ENCODE measurements at regions not wholly inside any gene's neighbourhood (a gene's known extent, or its start where the extent isn't known, plus 50 kb on each side); places are given as distances from the start of the nearest gene placed in this dataset.

- in situ Hi-C loops (cut with MboI; ENCODE audit: low sequenced_read_pairs in 4 of 4) = no loop called here
- no peak for ATAC-seq
- Histone ChIP-seq H3K4me3 (no peak overlapping the region), H3K27ac (no peak overlapping the region), H3K36me3 (no peaks in the 10 kb centered on the region), H3K9me3 (no peaks in the 10 kb centered on the region), H3K27me3 (no peaks in the 10 kb centered on the region), H3K4me1 (no peaks in the 10 kb centered on the region)
- intact Hi-C loops (cut with DNase I; ENCODE audit: low total_unique reads) = no loop called here
- TF ChIP-seq POLR2A (IDR thresholded peaks at IDR 0.05) (no peak), CTCF (IDR thresholded peaks at IDR 0.05 in 4 of 5, conservative IDR thresholded peaks at IDR 0.05 in 1 of 5) (no peak)
- no peak for DNase-seq
Observed at GRCh38 chr20:24890286-24890685, 58.8 kb upstream of the CST7 start.

GRCh38 chr20:24891546-24892393 is 57.3 kb upstream of the CST7 start:
- no peak overlapping the region for H3K4me3 ChIP-seq
- no peaks in the 10 kb centered on the region for H3K27me3 ChIP-seq
- in situ Hi-C loops (cut with MboI; ENCODE audit: low sequenced_read_pairs in 4 of 4) (no loop called here), intact Hi-C loops (cut with DNase I; ENCODE audit: low total_unique reads) (no loop called here)
- no peaks in the 10 kb centered on the region for H3K36me3 ChIP-seq
- H3K4me1 ChIP-seq = no peaks in the 10 kb centered on the region
- TF ChIP-seq POLR2A (IDR thresholded peaks at IDR 0.05) (no peak), CTCF (IDR thresholded peaks at IDR 0.05 in 4 of 5, conservative IDR thresholded peaks at IDR 0.05 in 1 of 5) (no peak)
- DNase-seq (no peak), ATAC-seq (no peak)
- no peaks in the 10 kb centered on the region for H3K9me3 ChIP-seq
- H3K27ac ChIP-seq = no peak overlapping the region

- no peaks in the 10 kb centered on the region for H3K27me3 ChIP-seq
- no peaks in the 10 kb centered on the region for H3K4me1 ChIP-seq
- ATAC-seq (no peak), DNase-seq (no peak)
- TF ChIP-seq POLR2A (IDR thresholded peaks at IDR 0.05) = no peak
- TF ChIP-seq CTCF (IDR thresholded peaks at IDR 0.05 in 4 of 5, conservative IDR thresholded peaks at IDR 0.05 in 1 of 5) = no peak
- in situ Hi-C loops (cut with MboI; ENCODE audit: low sequenced_read_pairs in 4 of 4) (no loop called here), intact Hi-C loops (cut with DNase I; ENCODE audit: low total_unique reads) (no loop called here)
- no peak overlapping the region for H3K27ac ChIP-seq
- no peaks in the 10 kb centered on the region for H3K9me3 ChIP-seq
- H3K36me3 ChIP-seq = no peaks in the 10 kb centered on the region
- no peak overlapping the region for H3K4me3 ChIP-seq
Observed at GRCh38 chr20:24892522-24892921, 56.5 kb upstream of the CST7 start.

GRCh38 chr20:24892931-24893330 is 56.1 kb upstream of the CST7 start:
- ATAC-seq = no peak
- no peaks in the 10 kb centered on the region for H3K4me1 ChIP-seq
- H3K27ac ChIP-seq = no peak overlapping the region
- H3K36me3 ChIP-seq = no peaks in the 10 kb centered on the region
- H3K27me3 ChIP-seq = no peaks in the 10 kb centered on the region
- in situ Hi-C loops (cut with MboI; ENCODE audit: low sequenced_read_pairs in 4 of 4) (no loop called here), intact Hi-C loops (cut with DNase I; ENCODE audit: low total_unique reads) (no loop called here)
- TF ChIP-seq CTCF (IDR thresholded peaks at IDR 0.05 in 4 of 5, conservative IDR thresholded peaks at IDR 0.05 in 1 of 5) (no peak), POLR2A (IDR thresholded peaks at IDR 0.05) (no peak)
- H3K4me3 ChIP-seq = no peak overlapping the region
- no peaks in the 10 kb centered on the region for H3K9me3 ChIP-seq
- no peak for DNase-seq

- no peaks in the 10 kb centered on the region for H3K27me3 ChIP-seq
- intact Hi-C loops (cut with DNase I; ENCODE audit: low total_unique reads) (no loop called here), in situ Hi-C loops (cut with MboI; ENCODE audit: low sequenced_read_pairs in 4 of 4) (no loop called here)
- TF ChIP-seq POLR2A (IDR thresholded peaks at IDR 0.05) (no peak), CTCF (IDR thresholded peaks at IDR 0.05 in 4 of 5, conservative IDR thresholded peaks at IDR 0.05 in 1 of 5) (no peak)
- no peaks in the 10 kb centered on the region for H3K4me1 ChIP-seq
- DNase-seq = no peak
- ATAC-seq = no peak
- H3K9me3 ChIP-seq = no peaks in the 10 kb centered on the region
- no peaks in the 10 kb centered on the region for H3K36me3 ChIP-seq
- no peak overlapping the region for H3K27ac ChIP-seq
- H3K4me3 ChIP-seq = no peak overlapping the region
Observed at GRCh38 chr20:24894488-24894887, 54.6 kb upstream of the CST7 start.
